Thyroid gland (tissue), 4 donors: ENCODE measurements at regions not wholly inside any gene's neighbourhood (a gene's known extent, or its start where the extent isn't known, plus 50 kb on each side); places are given as distances from the start of the nearest gene placed in this dataset.

Experiments
- POLR2A ChIP-seq, 2 donors: fragments of 450-650 bp; IDR thresholded peaks; one replicate each; pipeline ENCODE4 v1.6.1; 2017; ENCODE audit warnings: antibody characterized with exemption in 2 of 2, mild to moderate bottlenecking in 2 of 2, moderate library complexity in 1 of 2
- TF ChIP-seq, protein P1 (sequence below), 6 experiments: fragments of 200-600 bp in 3 of 6; fragments of 450-650 bp in 3 of 6; sonication (generic) in 3 of 6; IDR thresholded peaks; one replicate each; pipeline ENCODE4 v1.5.1; 2016 to 2019; ENCODE audit warnings: antibody characterized with exemption in 6 of 6, mild to moderate bottlenecking in 2 of 6, inconsistent platforms in 1 of 6, moderate library complexity in 1 of 6

DNA sequence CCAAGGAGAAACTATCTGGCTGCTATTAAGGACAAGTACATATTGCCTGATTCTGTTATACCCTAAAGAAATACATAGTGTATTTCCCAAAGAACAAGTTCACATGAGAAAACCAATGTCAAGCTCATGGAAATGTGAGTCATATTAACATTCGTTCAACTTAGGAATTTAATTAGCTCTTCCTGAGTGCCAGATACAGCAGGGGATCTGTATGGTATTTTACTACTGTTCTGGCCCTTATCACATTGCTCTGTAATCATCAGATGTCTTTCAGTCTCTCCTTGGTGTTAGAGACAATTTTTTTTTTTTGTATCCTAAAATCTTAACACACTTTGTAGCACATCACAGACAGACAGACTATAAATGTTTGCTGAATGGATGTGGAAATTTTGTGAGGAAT is 395.0 kb upstream of the CRIM1 start:
- TF ChIP-seq, protein P1, sequence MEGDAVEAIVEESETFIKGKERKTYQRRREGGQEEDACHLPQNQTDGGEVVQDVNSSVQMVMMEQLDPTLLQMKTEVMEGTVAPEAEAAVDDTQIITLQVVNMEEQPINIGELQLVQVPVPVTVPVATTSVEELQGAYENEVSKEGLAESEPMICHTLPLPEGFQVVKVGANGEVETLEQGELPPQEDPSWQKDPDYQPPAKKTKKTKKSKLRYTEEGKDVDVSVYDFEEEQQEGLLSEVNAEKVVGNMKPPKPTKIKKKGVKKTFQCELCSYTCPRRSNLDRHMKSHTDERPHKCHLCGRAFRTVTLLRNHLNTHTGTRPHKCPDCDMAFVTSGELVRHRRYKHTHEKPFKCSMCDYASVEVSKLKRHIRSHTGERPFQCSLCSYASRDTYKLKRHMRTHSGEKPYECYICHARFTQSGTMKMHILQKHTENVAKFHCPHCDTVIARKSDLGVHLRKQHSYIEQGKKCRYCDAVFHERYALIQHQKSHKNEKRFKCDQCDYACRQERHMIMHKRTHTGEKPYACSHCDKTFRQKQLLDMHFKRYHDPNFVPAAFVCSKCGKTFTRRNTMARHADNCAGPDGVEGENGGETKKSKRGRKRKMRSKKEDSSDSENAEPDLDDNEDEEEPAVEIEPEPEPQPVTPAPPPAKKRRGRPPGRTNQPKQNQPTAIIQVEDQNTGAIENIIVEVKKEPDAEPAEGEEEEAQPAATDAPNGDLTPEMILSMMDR (IDR thresholded peaks at IDR 0.05) = no peak
- no peak for TF ChIP-seq POLR2A (IDR thresholded peaks at IDR 0.05)
